ENCODE measurements at regions not wholly inside any gene's neighbourhood (a gene's known extent, or its start where the extent isn't known, plus 50 kb on each side); places are given as distances from the start of the nearest gene placed in this dataset.

DNA sequence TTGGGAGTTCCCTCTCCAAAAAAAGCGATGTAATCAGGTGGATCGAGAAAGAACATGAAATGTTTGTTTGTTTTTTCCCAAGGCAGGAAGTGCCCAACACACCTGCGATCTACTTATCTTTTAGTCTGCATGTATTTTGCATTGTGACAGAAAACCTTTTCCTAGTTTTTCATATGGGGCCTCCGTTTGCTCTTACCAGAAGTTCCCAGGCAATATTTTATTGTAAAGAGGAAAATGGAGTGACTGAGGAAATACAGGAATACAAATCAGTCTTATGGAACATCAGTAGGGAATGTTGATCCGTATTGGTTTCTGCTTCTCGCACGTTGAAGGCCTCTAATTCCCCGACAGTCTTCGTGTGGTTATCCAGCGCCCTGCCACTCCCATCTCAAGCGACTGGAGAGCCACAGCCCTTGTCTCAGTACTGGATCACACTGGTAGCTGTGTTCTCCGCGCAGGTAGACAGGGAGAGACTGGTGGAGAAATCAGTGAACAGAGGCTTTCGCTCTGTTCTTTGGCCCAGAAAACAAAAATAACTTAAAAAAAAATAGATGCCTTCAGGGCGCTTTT lies 107.4 kb downstream of the TRIM27 start:
- TF ChIP-seq, protein P1, sequence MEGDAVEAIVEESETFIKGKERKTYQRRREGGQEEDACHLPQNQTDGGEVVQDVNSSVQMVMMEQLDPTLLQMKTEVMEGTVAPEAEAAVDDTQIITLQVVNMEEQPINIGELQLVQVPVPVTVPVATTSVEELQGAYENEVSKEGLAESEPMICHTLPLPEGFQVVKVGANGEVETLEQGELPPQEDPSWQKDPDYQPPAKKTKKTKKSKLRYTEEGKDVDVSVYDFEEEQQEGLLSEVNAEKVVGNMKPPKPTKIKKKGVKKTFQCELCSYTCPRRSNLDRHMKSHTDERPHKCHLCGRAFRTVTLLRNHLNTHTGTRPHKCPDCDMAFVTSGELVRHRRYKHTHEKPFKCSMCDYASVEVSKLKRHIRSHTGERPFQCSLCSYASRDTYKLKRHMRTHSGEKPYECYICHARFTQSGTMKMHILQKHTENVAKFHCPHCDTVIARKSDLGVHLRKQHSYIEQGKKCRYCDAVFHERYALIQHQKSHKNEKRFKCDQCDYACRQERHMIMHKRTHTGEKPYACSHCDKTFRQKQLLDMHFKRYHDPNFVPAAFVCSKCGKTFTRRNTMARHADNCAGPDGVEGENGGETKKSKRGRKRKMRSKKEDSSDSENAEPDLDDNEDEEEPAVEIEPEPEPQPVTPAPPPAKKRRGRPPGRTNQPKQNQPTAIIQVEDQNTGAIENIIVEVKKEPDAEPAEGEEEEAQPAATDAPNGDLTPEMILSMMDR (conservative IDR thresholded peaks at IDR 0.05; ENCODE audit: low read depth, low read length) = no peak
- no peak for TF ChIP-seq EZH2 (IDR thresholded peaks at IDR 0.05; ENCODE audit: borderline replicate concordance, low read depth, low read length, poor library complexity, severe bottlenecking)
